Upper lobe of left lung (tissue), 6 donors: ENCODE measurements at regions not wholly inside any gene's neighbourhood (a gene's known extent, or its start where the extent isn't known, plus 50 kb on each side); places are given as distances from the start of the nearest gene placed in this dataset.

Experiments
- ATAC-seq, 2 donors: fragments of 200-7000 bp; cut with Tn5 transposase; one replicate each; pipeline ENCODE4 v1.9.1; 2022; ENCODE audit warnings: mild to moderate bottlenecking in 2 of 2, moderate library complexity in 2 of 2; ENCODE audit not compliant: low FRiP score in 2 of 2
- DNase-seq, 2 donors: peaks; one replicate each; pipeline ENCODE4 v3.0.0-alpha.2; 2019 to 2020
- H3K27ac ChIP-seq, 4 donors: fragments of 200-600 bp; sonication (generic); one replicate each; pipeline ENCODE4 v1.5.1; 2016 to 2019
- H3K27me3 ChIP-seq, 4 donors: fragments of 200-600 bp; sonication (generic); one replicate each; pipeline ENCODE4 v1.5.1; 2017 to 2019
- H3K36me3 ChIP-seq, 4 donors: fragments of 200-600 bp; sonication (generic); one replicate each; pipeline ENCODE4 v1.5.1; 2016 to 2019
- H3K4me1 ChIP-seq, 4 donors: fragments of 200-600 bp; sonication (generic); one replicate each; pipeline ENCODE4 v1.5.1; 2018 to 2019
- H3K4me3 ChIP-seq, 4 donors: fragments of 200-600 bp; sonication (generic); one replicate each; pipeline ENCODE4 v1.5.1; 2017 to 2019; ENCODE audit warnings: mild to moderate bottlenecking in 2 of 4, moderate library complexity in 1 of 4
- H3K9me3 ChIP-seq, 4 donors: fragments of 200-600 bp; sonication (generic); one replicate each; pipeline ENCODE4 v1.5.1; 2018 to 2019
- EP300 ChIP-seq, 4 donors: sonication (generic); formaldehyde crosslinking; IDR thresholded peaks; one replicate each; pipeline ENCODE4 v1.5.1; 2017; ENCODE audit warnings: antibody characterized with exemption in 4 of 4, control low read depth in 2 of 4
- POLR2A ChIP-seq, 4 donors: fragments of 450-650 bp; IDR thresholded peaks; one replicate each; pipeline ENCODE4 v1.5.1; 2016 to 2017; ENCODE audit warnings: antibody characterized with exemption in 4 of 4, mild to moderate bottlenecking in 2 of 4
- POLR2AphosphoS5 ChIP-seq, 2 donors: sonication (generic); formaldehyde crosslinking; IDR thresholded peaks; one replicate each; pipeline ENCODE4 v1.5.1; 2017; ENCODE audit warnings: antibody characterized with exemption in 2 of 2
- WGBS, 2 donors: methylation state at CpG; one replicate each; pipeline ENCODE4 v1.1.5; 2017 to 2018; 5-methylcytosine and 5-hydroxymethylcytosine counted together
- TF ChIP-seq, protein P1 (sequence below), 6 experiments: fragments of 450-650 bp in 4 of 6; fragments of 200-600 bp in 2 of 6; sonication (generic) in 2 of 6; IDR thresholded peaks; one replicate each; pipeline ENCODE4 v1.5.1; 2016 to 2019; ENCODE audit warnings: antibody characterized with exemption in 6 of 6
- donor health status: DM: no; HTN: no; CAD: no; lungs with moderate emphysema.
- donor health status: DM: no; HTN: yes; CAD: no; lungs with severe emphysema.

DNA sequence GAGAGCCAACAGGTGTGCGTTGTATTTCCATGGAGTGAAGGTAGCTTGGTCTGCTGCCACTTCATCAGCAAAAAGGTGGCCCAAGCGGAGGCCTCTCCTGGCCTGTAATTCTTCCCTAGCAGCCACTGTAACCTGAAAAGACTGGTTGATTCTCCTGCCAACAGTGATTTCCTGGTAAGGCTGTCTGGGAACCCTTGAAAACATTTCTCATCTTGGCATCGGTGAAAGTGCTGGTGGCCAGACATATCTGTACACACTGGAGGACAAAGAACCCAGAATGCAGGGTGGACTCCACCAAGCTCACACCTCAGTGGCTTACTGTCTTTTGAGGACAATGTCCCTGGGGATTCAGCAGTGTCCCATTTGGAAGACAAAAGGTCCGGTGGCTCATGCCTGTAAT lies 128.0 kb downstream of the TRIM29 start:
- TF ChIP-seq POLR2A (IDR thresholded peaks at IDR 0.05) (no peak), POLR2AphosphoS5 (IDR thresholded peaks at IDR 0.05) (no peak), EP300 (IDR thresholded peaks at IDR 0.05) (no peak)
- TF ChIP-seq, protein P1, sequence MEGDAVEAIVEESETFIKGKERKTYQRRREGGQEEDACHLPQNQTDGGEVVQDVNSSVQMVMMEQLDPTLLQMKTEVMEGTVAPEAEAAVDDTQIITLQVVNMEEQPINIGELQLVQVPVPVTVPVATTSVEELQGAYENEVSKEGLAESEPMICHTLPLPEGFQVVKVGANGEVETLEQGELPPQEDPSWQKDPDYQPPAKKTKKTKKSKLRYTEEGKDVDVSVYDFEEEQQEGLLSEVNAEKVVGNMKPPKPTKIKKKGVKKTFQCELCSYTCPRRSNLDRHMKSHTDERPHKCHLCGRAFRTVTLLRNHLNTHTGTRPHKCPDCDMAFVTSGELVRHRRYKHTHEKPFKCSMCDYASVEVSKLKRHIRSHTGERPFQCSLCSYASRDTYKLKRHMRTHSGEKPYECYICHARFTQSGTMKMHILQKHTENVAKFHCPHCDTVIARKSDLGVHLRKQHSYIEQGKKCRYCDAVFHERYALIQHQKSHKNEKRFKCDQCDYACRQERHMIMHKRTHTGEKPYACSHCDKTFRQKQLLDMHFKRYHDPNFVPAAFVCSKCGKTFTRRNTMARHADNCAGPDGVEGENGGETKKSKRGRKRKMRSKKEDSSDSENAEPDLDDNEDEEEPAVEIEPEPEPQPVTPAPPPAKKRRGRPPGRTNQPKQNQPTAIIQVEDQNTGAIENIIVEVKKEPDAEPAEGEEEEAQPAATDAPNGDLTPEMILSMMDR (IDR thresholded peaks at IDR 0.05) = no peak
- WGBS, 2 donors = 79 to 84% methylated on average over 3 to 4 of the region's 4 CpGs

DNA sequence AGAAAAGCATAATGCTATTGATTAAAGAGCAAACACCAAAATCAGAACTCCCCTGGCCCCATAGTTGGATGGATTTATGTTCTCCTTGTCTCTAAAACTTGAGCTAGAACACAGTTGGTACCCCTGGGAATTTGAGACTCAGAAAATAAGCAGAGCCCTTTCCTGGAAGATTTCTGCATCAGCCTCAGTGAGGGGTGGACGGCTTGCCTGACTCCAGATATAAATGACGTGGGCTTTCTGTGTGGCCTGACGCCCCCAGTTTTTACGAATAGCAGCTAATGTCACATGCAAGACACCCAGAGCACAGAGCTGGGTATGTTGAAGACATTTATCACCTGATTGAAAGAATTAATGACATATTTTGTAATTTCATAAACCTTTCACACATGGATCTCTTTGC lies 130.8 kb downstream of the TRIM29 start:
- WGBS, 2 donors = 84 to 92% methylated on average over 4 of the region's 4 CpGs
- H3K36me3 ChIP-seq = no peaks in the 10 kb centered on the region

More for the DNA sequence above, 128.0 kb downstream of the TRIM29 start:
- DNase-seq = no peak
- H3K36me3 ChIP-seq = no peaks in the 10 kb centered on the region
- no peak for ATAC-seq
- H3K27me3 ChIP-seq = peaks cover 0 to 9% (median 0%) of the 10 kb centered on the region in 4 donors
- no peaks in the 10 kb centered on the region for H3K4me1 ChIP-seq
- no peaks in the 10 kb centered on the region for H3K9me3 ChIP-seq
- no peak overlapping the region for H3K27ac ChIP-seq
- no peak overlapping the region for H3K4me3 ChIP-seq

DNA sequence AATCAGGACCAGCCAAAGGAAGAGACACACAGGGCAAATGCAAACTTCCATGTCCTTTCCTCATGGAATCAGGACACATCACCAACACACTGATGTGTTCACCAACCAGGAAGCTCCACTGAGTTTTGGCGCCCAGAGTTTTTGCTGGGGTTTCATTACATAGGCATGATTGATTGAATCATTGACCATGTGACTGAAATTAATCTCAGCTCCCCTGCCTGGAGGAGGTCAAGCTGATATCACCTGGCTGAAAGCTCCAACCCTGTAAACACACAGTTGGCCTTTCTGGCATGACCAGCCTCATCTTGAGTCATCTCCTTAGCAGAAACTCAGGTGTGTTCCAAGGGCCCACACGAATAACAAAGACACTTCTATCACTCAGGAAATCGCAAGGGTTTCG lies 133.2 kb downstream of the TRIM29 start:
- Histone ChIP-seq H3K27me3 (no peaks in the 10 kb centered on the region), H3K9me3 (no peaks in the 10 kb centered on the region), H3K36me3 (no peaks in the 10 kb centered on the region), H3K4me3 (no peak overlapping the region), H3K4me1 (no peaks in the 10 kb centered on the region), H3K27ac (no peak overlapping the region)
- TF ChIP-seq EP300 (IDR thresholded peaks at IDR 0.05) (no peak), POLR2AphosphoS5 (IDR thresholded peaks at IDR 0.05) (no peak), POLR2A (IDR thresholded peaks at IDR 0.05) (no peak)
- TF ChIP-seq, protein P1 (IDR thresholded peaks at IDR 0.05) = no peak
- 82 to 91% methylated on average over 4 of the region's 4 CpGs for WGBS, 2 donors
- no peak for DNase-seq
- no peak for ATAC-seq

More for the DNA sequence above, 130.8 kb downstream of the TRIM29 start:
- no peak overlapping the region for H3K27ac ChIP-seq
- ATAC-seq (no peak), DNase-seq (no peak)
- no peak overlapping the region for H3K4me3 ChIP-seq
- H3K27me3 ChIP-seq = no peaks in the 10 kb centered on the region
- H3K9me3 ChIP-seq = no peaks in the 10 kb centered on the region
- TF ChIP-seq POLR2AphosphoS5 (IDR thresholded peaks at IDR 0.05) (no peak), POLR2A (IDR thresholded peaks at IDR 0.05) (no peak), EP300 (IDR thresholded peaks at IDR 0.05) (no peak)
- TF ChIP-seq, protein P1 (IDR thresholded peaks at IDR 0.05) = no peak
- H3K4me1 ChIP-seq = no peaks in the 10 kb centered on the region

DNA sequence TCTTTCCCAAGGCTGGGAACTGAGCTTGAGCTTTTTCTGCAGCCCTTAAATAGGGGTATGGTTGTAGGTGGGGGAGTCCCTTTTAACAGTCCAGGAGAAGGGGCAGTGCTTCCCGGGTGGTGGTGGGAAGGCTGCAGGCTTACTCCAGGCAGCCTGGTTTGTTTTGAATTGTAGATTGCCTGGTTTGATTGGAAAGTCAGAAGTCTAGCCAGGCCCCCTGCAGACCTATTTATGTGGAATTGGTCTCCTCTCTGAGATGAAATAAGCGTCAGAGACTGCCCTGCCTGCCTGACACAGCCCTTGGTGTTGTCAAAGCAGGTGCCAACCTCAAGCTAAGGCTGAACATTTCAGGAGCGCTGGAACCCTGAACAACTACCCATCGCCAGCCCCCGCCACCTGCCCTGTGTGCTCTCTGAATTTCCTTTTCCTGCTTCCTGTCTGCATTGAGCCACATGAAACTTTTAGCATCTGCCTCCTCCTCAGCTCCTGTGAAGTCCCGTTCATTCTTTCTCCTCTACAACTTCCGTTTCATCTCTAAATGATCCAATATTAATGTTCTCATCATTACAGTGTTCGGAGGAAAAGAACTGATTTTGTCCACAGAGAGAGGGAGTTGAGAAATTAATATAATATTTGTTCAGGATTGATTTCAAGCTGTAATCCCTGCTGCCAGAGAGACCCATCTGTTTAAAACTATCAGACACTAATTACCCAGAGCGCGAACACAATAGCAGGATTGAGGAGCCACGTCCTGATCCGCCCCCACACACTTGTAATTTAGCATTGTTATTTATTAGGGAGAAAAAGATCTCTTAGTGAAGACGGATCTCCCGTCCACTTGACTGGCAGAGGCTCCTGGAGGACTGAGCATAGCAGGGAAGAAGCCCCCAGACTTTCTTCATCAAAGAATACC lies 136.5 kb downstream of the TRIM29 start:
- ATAC-seq (no peak), DNase-seq (no peak)
- Histone ChIP-seq H3K4me1 (no peaks in the 10 kb centered on the region), H3K36me3 (no peaks in the 10 kb centered on the region), H3K9me3 (no peaks in the 10 kb centered on the region), H3K27ac (no peak overlapping the region), H3K4me3 (no peak overlapping the region), H3K27me3 (no peaks in the 10 kb centered on the region)
- TF ChIP-seq EP300 (IDR thresholded peaks at IDR 0.05) (no peak), POLR2AphosphoS5 (IDR thresholded peaks at IDR 0.05) (no peak), POLR2A (IDR thresholded peaks at IDR 0.05) (no peak)
- TF ChIP-seq, protein P1 (IDR thresholded peaks at IDR 0.05) = no peak
- WGBS, 2 donors = 46% methylated on average over 14 of the region's 14 CpGs
